Activated CD4-positive, alpha-beta T cell treated with anti-CD3 and anti-CD28 coated beads, Interleukin-2, amount 50 U/mL, for 48 hours (primary cell): ENCODE measurements at regions not wholly inside any gene's neighbourhood (a gene's known extent, or its start where the extent isn't known, plus 50 kb on each side); places are given as distances from the start of the nearest gene placed in this dataset.

Experiments used
- DNase-seq, 2 experiments: peaks; one replicate each; pipeline ENCODE4 v3.0.0-alpha.2; 2020

GRCh38 chr5:3004361-3005080 is 253.0 kb upstream of the IRX2 start:
- no peak for DNase-seq

- DNase-seq = no peak
Observed at GRCh38 chr5:3002230-3002629, 250.8 kb upstream of the IRX2 start.

GRCh38 chr5:3000631-3001030 is 249.2 kb upstream of the IRX2 start:
- DNase-seq = no peak

- no peak for DNase-seq
Observed at GRCh38 chr5:2999926-3000325, 248.4 kb upstream of the IRX2 start.

- no peak for DNase-seq
Observed at GRCh38 chr5:2998106-2998505, 246.6 kb upstream of the IRX2 start.

- no peak for DNase-seq
Observed at GRCh38 chr5:2997179-2997578, 245.7 kb upstream of the IRX2 start.

GRCh38 chr5:2996687-2997086 is 245.2 kb upstream of the IRX2 start:
- no peak for DNase-seq

- no peak for DNase-seq
Observed at GRCh38 chr5:2996248-2996647, 244.8 kb upstream of the IRX2 start.

- no peak for DNase-seq
Observed at GRCh38 chr5:2995667-2996066, 244.2 kb upstream of the IRX2 start.

GRCh38 chr5:2995035-2995434 is 243.6 kb upstream of the IRX2 start:
- DNase-seq = no peak

GRCh38 chr5:2993771-2994170 is 242.3 kb upstream of the IRX2 start:
- no peak for DNase-seq

- DNase-seq = no peak
Observed at GRCh38 chr5:2993301-2993700, 241.8 kb upstream of the IRX2 start.

GRCh38 chr5:2992806-2993205 is 241.3 kb upstream of the IRX2 start:
- no peak for DNase-seq

- DNase-seq = no peak
Observed at GRCh38 chr5:2991884-2992283, 240.4 kb upstream of the IRX2 start.

GRCh38 chr5:2989517-2989916 is 238.0 kb upstream of the IRX2 start:
- no peak for DNase-seq

- no peak for DNase-seq
Observed at GRCh38 chr5:2986301-2986700, 234.8 kb upstream of the IRX2 start.

- DNase-seq = no peak
Observed at GRCh38 chr5:2985718-2986117, 234.2 kb upstream of the IRX2 start.

- no peak for DNase-seq
Observed at GRCh38 chr5:2983583-2984300, 232.3 kb upstream of the IRX2 start.

GRCh38 chr5:2981652-2982051 is 230.2 kb upstream of the IRX2 start:
- DNase-seq = no peak

GRCh38 chr5:2981035-2981434 is 229.6 kb upstream of the IRX2 start:
- no peak for DNase-seq

GRCh38 chr5:2960294-2960693 is 208.8 kb upstream of the IRX2 start:
- DNase-seq = no peak

- no peak for DNase-seq
Observed at GRCh38 chr5:2958976-2959375, 207.5 kb upstream of the IRX2 start.

- DNase-seq = no peak
Observed at GRCh38 chr5:2948875-2949274, 197.4 kb upstream of the IRX2 start.

- no peak for DNase-seq
Observed at GRCh38 chr5:2946315-2946714, 194.8 kb upstream of the IRX2 start.

GRCh38 chr5:2936413-2936812 is 184.9 kb upstream of the IRX2 start:
- DNase-seq = no peak
